ENCODE measurements at regions not wholly inside any gene's neighbourhood (a gene's known extent, or its start where the extent isn't known, plus 50 kb on each side); places are given as distances from the start of the nearest gene placed in this dataset.

DNA sequence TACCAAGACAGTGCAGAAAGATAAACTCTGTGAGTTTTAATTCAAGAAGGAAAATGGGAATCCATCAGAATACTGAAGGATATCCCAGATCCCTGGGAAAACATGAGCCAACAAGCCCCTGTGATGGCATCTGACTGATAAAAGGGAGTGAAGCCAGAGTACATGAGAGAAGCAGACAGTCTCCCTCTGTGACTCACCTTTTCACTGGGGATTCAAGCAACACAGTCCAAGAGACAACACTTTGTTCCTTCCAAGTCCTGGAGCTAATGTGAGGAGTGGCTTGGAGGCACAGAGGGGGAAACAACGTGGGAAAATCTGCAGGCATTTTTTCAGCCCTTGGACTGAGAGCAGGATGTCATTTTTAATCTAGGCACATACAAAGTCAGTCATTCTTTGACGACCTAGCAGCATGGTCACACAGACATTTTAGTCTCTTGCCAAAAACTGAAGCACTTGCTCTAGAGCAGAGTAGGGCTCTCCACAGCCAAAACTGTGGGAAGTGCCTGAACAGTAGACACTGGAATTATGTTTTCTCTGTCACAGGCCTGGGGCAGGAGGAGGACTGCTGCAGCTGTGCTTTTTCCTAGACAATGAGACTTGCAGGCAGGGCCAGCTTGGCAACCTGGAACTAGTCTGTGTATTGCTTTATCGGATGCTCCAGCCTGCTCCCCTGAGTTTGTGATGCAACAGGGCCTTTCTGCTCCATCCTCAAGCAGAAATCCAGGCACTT is 465.0 kb upstream of the GJE1 start:
- Mint-ChIP-seq H3K9me3 (peaks cover 7% of the 10 kb centered on the region), H3K4me1 (no peaks in the 10 kb centered on the region), H3K4me3 (no peak overlapping the region), H3K27me3 (ENCODE audit: insufficient read depth, low read depth) (no peaks in the 10 kb centered on the region), H3K27ac (peak overlapping the region; percentile 73), H3K36me3 (peaks cover 1% of the 10 kb centered on the region)
- Histone ChIP-seq H3K4me3 (no peak overlapping the region), H3K27ac (no peak overlapping the region), H3K36me3 (no peaks in the 10 kb centered on the region), H3K9ac (no peak overlapping the region), H4K20me1 (ENCODE audit: low read depth) (no peaks in the 10 kb centered on the region), H3K4me1 (no peaks in the 10 kb centered on the region), H3F3A (ENCODE audit: low read depth) (no peaks in the 10 kb centered on the region), H3K27me3 (no peaks in the 10 kb centered on the region), H2AFZ (replicated peaks) (peak overlapping the region; percentile 31), H3K4me2 (no peak overlapping the region), H3K79me2 (ENCODE audit: low read depth) (no peaks in the 10 kb centered on the region), H3K9me3 (ENCODE audit: low read depth) (no peaks in the 10 kb centered on the region)
- TF ChIP-seq EZH2 (IDR thresholded peaks at IDR 0.05) (no peak), EZH2phosphoT487 (IDR thresholded peaks at IDR 0.05) (no peak)
- TF ChIP-seq, protein P1, sequence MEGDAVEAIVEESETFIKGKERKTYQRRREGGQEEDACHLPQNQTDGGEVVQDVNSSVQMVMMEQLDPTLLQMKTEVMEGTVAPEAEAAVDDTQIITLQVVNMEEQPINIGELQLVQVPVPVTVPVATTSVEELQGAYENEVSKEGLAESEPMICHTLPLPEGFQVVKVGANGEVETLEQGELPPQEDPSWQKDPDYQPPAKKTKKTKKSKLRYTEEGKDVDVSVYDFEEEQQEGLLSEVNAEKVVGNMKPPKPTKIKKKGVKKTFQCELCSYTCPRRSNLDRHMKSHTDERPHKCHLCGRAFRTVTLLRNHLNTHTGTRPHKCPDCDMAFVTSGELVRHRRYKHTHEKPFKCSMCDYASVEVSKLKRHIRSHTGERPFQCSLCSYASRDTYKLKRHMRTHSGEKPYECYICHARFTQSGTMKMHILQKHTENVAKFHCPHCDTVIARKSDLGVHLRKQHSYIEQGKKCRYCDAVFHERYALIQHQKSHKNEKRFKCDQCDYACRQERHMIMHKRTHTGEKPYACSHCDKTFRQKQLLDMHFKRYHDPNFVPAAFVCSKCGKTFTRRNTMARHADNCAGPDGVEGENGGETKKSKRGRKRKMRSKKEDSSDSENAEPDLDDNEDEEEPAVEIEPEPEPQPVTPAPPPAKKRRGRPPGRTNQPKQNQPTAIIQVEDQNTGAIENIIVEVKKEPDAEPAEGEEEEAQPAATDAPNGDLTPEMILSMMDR (IDR thresholded peaks at IDR 0.05): no peak
- DNase-seq (ENCODE audit: low spot score): peak; percentile 2

DNA sequence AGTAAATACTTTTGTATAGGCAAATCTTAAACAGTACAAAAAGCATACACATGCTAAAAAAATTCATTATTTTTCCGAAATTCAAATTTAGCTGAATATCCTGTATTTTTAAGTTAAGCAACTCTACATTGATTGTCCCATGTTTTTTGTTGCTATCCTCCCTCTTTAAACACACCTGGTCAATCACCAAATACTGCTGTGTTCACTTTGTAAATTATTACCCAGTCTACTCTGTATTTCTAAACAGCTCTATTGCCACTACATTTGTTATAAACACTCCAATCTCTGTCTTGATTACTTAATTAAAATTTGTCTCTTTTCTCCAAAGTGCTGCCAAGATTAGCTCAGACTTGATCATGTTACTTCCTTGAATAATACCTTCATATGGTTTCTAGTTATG is 466.5 kb upstream of the GJE1 start:
- H3K27ac ChIP-seq: no peak overlapping the region
- H3K9me3 ChIP-seq (ENCODE audit: low read depth): no peaks in the 10 kb centered on the region
- no peak overlapping the region for H3K4me2 ChIP-seq
- H3K27me3 ChIP-seq: no peaks in the 10 kb centered on the region
- H3K4me3 Mint-ChIP-seq: no peak overlapping the region
- no peaks in the 10 kb centered on the region for H3K27me3 Mint-ChIP-seq (ENCODE audit: insufficient read depth, low read depth)
- DNase-seq (ENCODE audit: low spot score): no peak
- no peak overlapping the region for H2AFZ ChIP-seq (replicated peaks)
- peaks cover 1% of the 10 kb centered on the region for H3K36me3 Mint-ChIP-seq
- no peaks in the 10 kb centered on the region for H3K4me1 Mint-ChIP-seq
- TF ChIP-seq, protein P1 (IDR thresholded peaks at IDR 0.05): no peak
- no peak for TF ChIP-seq EZH2 (IDR thresholded peaks at IDR 0.05)
- TF ChIP-seq EZH2phosphoT487 (IDR thresholded peaks at IDR 0.05): no peak
- H3K4me3 ChIP-seq: no peak overlapping the region
- no peaks in the 10 kb centered on the region for H4K20me1 ChIP-seq (ENCODE audit: low read depth)
- no peak overlapping the region for H3K27ac Mint-ChIP-seq
- H3K9me3 Mint-ChIP-seq: peaks cover 7% of the 10 kb centered on the region
- H3K9ac ChIP-seq: no peak overlapping the region
- no peaks in the 10 kb centered on the region for H3K36me3 ChIP-seq
- H3K79me2 ChIP-seq (ENCODE audit: low read depth): no peaks in the 10 kb centered on the region
- H3K4me1 ChIP-seq: no peaks in the 10 kb centered on the region
- H3F3A ChIP-seq (ENCODE audit: low read depth): no peaks in the 10 kb centered on the region

DNA sequence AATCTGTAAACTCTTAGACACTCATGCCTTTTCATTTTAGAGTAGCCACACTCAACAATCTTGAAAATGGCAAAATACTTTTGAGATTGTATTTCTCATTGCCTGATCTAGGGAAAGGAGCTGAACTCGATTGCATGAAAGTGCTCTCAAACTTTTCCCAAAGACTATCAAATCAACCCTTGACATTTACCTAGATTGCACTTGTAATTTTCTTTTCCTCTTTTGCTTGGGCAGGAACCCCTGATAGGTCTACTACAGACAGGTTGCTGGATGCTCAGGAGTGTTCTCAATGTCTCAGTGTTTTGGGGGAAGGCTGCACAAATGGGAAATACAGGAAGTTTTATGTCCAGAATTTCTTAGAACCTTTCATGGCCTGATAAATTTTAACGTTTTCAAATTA is 468.0 kb upstream of the GJE1 start:
- H3K4me3 ChIP-seq: no peak overlapping the region
- TF ChIP-seq EZH2phosphoT487 (IDR thresholded peaks at IDR 0.05) (no peak), EZH2 (IDR thresholded peaks at IDR 0.05) (no peak)
- TF ChIP-seq, protein P1 (IDR thresholded peaks at IDR 0.05): no peak
- DNase-seq (ENCODE audit: low spot score): no peak
- no peaks in the 10 kb centered on the region for H3K36me3 ChIP-seq
- H4K20me1 ChIP-seq (ENCODE audit: low read depth): no peaks in the 10 kb centered on the region
- Mint-ChIP-seq H3K36me3 (peaks cover 1% of the 10 kb centered on the region), H3K9me3 (peaks cover 3% of the 10 kb centered on the region), H3K4me3 (no peak overlapping the region), H3K27me3 (ENCODE audit: insufficient read depth, low read depth) (no peaks in the 10 kb centered on the region), H3K4me1 (no peaks in the 10 kb centered on the region), H3K27ac (no peak overlapping the region)
- no peaks in the 10 kb centered on the region for H3K27me3 ChIP-seq
- no peaks in the 10 kb centered on the region for H3K4me1 ChIP-seq
- no peak overlapping the region for H2AFZ ChIP-seq (replicated peaks)
- no peaks in the 10 kb centered on the region for H3K9me3 ChIP-seq (ENCODE audit: low read depth)
- no peak overlapping the region for H3K9ac ChIP-seq
- no peak overlapping the region for H3K4me2 ChIP-seq
- no peaks in the 10 kb centered on the region for H3F3A ChIP-seq (ENCODE audit: low read depth)
- no peak overlapping the region for H3K27ac ChIP-seq
- H3K79me2 ChIP-seq (ENCODE audit: low read depth): no peaks in the 10 kb centered on the region
